MM.1S (cell line): ENCODE measurements at regions not wholly inside any gene's neighbourhood (a gene's known extent, or its start where the extent isn't known, plus 50 kb on each side); places are given as distances from the start of the nearest gene placed in this dataset.

Experiments
- DNase-seq: peaks from one replicate; pipeline ENCODE4 v3.0.0-alpha.2; 2015
- H2AFZ ChIP-seq: fragments of 300-600 bp; sonication (generic); 2 replicates; pipeline ENCODE4 v1.6.0; 2016; ENCODE audit warnings: antibody characterized with exemption, low read length
- H3F3A ChIP-seq: fragments of 300-600 bp; sonication (generic); 2 replicates; pipeline ENCODE4 v1.6.1; 2016; ENCODE audit warnings: mild to moderate bottlenecking, antibody characterized with exemption, low read length, moderate library complexity, mixed read lengths; ENCODE audit not compliant: insufficient read depth
- H3K27ac ChIP-seq: fragments of 300-600 bp; sonication (generic); 2 replicates; pipeline ENCODE4 v1.5.1; 2016; ENCODE audit warnings: mild to moderate bottlenecking, low read length
- H3K27me3 ChIP-seq: fragments of 300-600 bp; sonication (generic); replicated peaks from 2 replicates; pipeline ENCODE4 v1.6.0; 2016; ENCODE audit warnings: low read length; ENCODE audit not compliant: insufficient read depth
- H3K36me3 ChIP-seq: fragments of 300-600 bp; sonication (generic); replicated peaks from 2 replicates; pipeline ENCODE4 v1.6.1; 2016; ENCODE audit warnings: mild to moderate bottlenecking, low read length, mixed read lengths; ENCODE audit not compliant: insufficient read depth
- H3K4me1 ChIP-seq: fragments of 300-600 bp; sonication (generic); 2 replicates; pipeline ENCODE4 v1.6.1; 2016; ENCODE audit warnings: low read length, mixed read lengths
- H3K4me2 ChIP-seq: fragments of 300-600 bp; sonication (generic); 2 replicates; pipeline ENCODE4 v1.6.0; 2016; ENCODE audit warnings: low read depth, low read length
- H3K4me3 ChIP-seq: fragments of 300-600 bp; sonication (generic); 2 replicates; pipeline ENCODE4 v1.5.1; 2016; ENCODE audit warnings: low read length, mixed read lengths
- H3K79me2 ChIP-seq: fragments of 300-600 bp; sonication (generic); 2 replicates; pipeline ENCODE4 v1.6.1; 2016; ENCODE audit warnings: mixed run types, low read length, mixed read lengths
- H3K9ac ChIP-seq: fragments of 300-600 bp; sonication (generic); 2 replicates; pipeline ENCODE4 v1.6.1; 2016; ENCODE audit warnings: low read length, mixed read lengths
- H3K9me2 ChIP-seq: fragments of 300-600 bp; sonication (generic); replicated peaks from 2 replicates; pipeline ENCODE4 v1.6.1; 2016; ENCODE audit warnings: mild to moderate bottlenecking, low read length, mixed read lengths; ENCODE audit not compliant: insufficient read depth
- H3K9me3 ChIP-seq: fragments of 300-600 bp; sonication (generic); replicated peaks from 2 replicates; pipeline ENCODE4 v1.6.1; 2016; ENCODE audit warnings: mild to moderate bottlenecking, low read length, mixed read lengths; ENCODE audit not compliant: insufficient read depth
- H4K20me1 ChIP-seq: fragments of 300-600 bp; sonication (generic); 2 replicates; pipeline ENCODE4 v1.6.1; 2016; ENCODE audit warnings: mild to moderate bottlenecking, low read length, moderate library complexity, mixed read lengths; ENCODE audit not compliant: insufficient read depth
- CTCF ChIP-seq: fragments of 300-600 bp; sonication (generic); IDR thresholded peaks from 2 replicates; pipeline ENCODE4 v1.5.1; 2016; ENCODE audit warnings: antibody characterized with exemption, low read length, mixed read lengths
- EZH2 ChIP-seq: fragments of 300-600 bp; sonication (generic); optimal IDR thresholded peaks from 2 replicates; pipeline ENCODE3; 2017; ENCODE audit warnings: low read depth, mild to moderate bottlenecking, antibody characterized with exemption, low read length, mixed read lengths
- EZH2phosphoT487 ChIP-seq: fragments of 300-600 bp; sonication (generic); IDR thresholded peaks from 2 replicates; pipeline ENCODE4 v1.6.1; 2018; ENCODE audit warnings: antibody characterized with exemption, low read length

DNA sequence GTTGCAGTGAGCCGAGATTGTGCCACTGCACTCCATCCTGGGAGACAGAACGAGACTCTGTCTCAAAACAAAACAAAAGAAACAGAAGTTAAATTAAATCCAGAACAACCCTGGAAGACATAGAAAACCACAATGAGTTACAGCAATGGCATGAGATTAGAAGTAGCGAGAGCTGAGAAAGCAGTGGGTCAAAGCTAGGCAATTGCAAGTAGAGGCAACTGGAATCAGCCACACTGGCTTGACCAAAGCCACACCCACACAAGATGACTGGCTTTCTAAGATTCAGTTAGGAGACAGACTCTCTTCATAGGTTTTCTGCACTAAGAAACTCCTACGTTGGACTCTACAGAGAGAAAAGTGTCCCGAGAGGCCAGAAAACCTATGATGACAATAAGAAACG is 443.0 kb downstream of the GPM6A start:
- no peaks in the 10 kb centered on the region for H3K4me1 ChIP-seq
- DNase-seq, result no peak
- H3K27me3 ChIP-seq, result no peaks in the 10 kb centered on the region
- no peak overlapping the region for H2AFZ ChIP-seq
- TF ChIP-seq CTCF, result no peak
- no peak for TF ChIP-seq EZH2
- TF ChIP-seq EZH2phosphoT487, result no peak
- H3K27ac ChIP-seq, result no peak overlapping the region
- H3K4me2 ChIP-seq, result no peak overlapping the region
- H3K79me2 ChIP-seq, result no peaks in the 10 kb centered on the region
- H3F3A ChIP-seq, result no peaks in the 10 kb centered on the region
- no peak overlapping the region for H3K9ac ChIP-seq
- no peak overlapping the region for H3K4me3 ChIP-seq
- H4K20me1 ChIP-seq, result no peaks in the 10 kb centered on the region
- H3K36me3 ChIP-seq, result no peaks in the 10 kb centered on the region
- H3K9me2 ChIP-seq, result no peaks in the 10 kb centered on the region
- H3K9me3 ChIP-seq, result no peaks in the 10 kb centered on the region

GRCh38 chr4:175371091-175371490 is 441.0 kb downstream of the GPM6A start:
- H2AFZ ChIP-seq, result no peak overlapping the region
- no peaks in the 10 kb centered on the region for H3K4me1 ChIP-seq
- H3K27me3 ChIP-seq, result no peaks in the 10 kb centered on the region
- no peaks in the 10 kb centered on the region for H3K36me3 ChIP-seq
- H3K9me3 ChIP-seq, result no peaks in the 10 kb centered on the region
- no peak overlapping the region for H3K27ac ChIP-seq
- H3K4me2 ChIP-seq, result no peak overlapping the region
- no peaks in the 10 kb centered on the region for H3F3A ChIP-seq
- DNase-seq, result no peak
- H3K9ac ChIP-seq, result no peak overlapping the region
- TF ChIP-seq EZH2 (no peak), EZH2phosphoT487 (no peak), CTCF (no peak)
- H4K20me1 ChIP-seq, result no peaks in the 10 kb centered on the region
- H3K9me2 ChIP-seq, result no peaks in the 10 kb centered on the region
- H3K4me3 ChIP-seq, result no peak overlapping the region
- no peaks in the 10 kb centered on the region for H3K79me2 ChIP-seq

DNA sequence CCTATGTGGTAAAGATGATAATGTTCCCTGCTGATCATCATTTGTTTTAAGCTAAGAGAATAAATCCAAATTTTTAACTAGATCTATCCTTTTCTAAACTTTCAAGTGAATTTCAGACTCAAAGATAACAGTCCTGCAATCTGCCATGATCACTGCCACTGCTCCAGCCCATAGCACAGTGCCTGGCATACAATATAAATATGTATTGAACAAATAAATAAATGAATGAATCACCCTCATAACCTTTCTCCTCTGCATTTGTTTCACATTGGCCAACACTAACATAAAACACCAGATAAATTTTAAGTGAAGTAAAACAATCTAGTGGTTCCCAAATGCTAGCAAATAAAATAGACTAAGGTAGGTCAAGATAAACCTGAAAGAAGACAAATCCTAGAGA is 439.0 kb downstream of the GPM6A start:
- Histone ChIP-seq H3K79me2 (no peaks in the 10 kb centered on the region), H3K9me3 (no peaks in the 10 kb centered on the region), H2AFZ (no peak overlapping the region), H3F3A (no peaks in the 10 kb centered on the region), H3K9me2 (no peaks in the 10 kb centered on the region), H3K27ac (no peak overlapping the region), H3K4me1 (no peaks in the 10 kb centered on the region), H3K4me2 (no peak overlapping the region), H3K27me3 (no peaks in the 10 kb centered on the region), H3K9ac (no peak overlapping the region), H3K36me3 (no peaks in the 10 kb centered on the region), H4K20me1 (no peaks in the 10 kb centered on the region), H3K4me3 (no peak overlapping the region)
- DNase-seq, result no peak
- no peak for TF ChIP-seq CTCF
- no peak for TF ChIP-seq EZH2
- TF ChIP-seq EZH2phosphoT487, result no peak

- H3K27me3 ChIP-seq, result no peaks in the 10 kb centered on the region
- H3K9ac ChIP-seq, result no peak overlapping the region
- no peaks in the 10 kb centered on the region for H3K9me3 ChIP-seq
- H3K36me3 ChIP-seq, result no peaks in the 10 kb centered on the region
- H4K20me1 ChIP-seq, result no peaks in the 10 kb centered on the region
- H3K4me1 ChIP-seq, result no peaks in the 10 kb centered on the region
- H3F3A ChIP-seq, result no peaks in the 10 kb centered on the region
- no peak overlapping the region for H3K4me3 ChIP-seq
- TF ChIP-seq EZH2 (no peak), CTCF (no peak), EZH2phosphoT487 (no peak)
- no peak for DNase-seq
- H3K4me2 ChIP-seq, result no peak overlapping the region
- H2AFZ ChIP-seq, result no peak overlapping the region
- H3K9me2 ChIP-seq, result no peaks in the 10 kb centered on the region
- H3K79me2 ChIP-seq, result no peaks in the 10 kb centered on the region
- no peak overlapping the region for H3K27ac ChIP-seq
Observed at GRCh38 chr4:175374459-175374858, 437.6 kb downstream of the GPM6A start.
